HepG2 (cell line): ENCODE measurements at regions not wholly inside any gene's neighbourhood (a gene's known extent, or its start where the extent isn't known, plus 50 kb on each side); places are given as distances from the start of the nearest gene placed in this dataset.

ENCODE experiments used
- ATAC-seq: fragments of 200-7000 bp; cut with Tn5 transposase; 3 replicates; pipeline ENCODE4 v1.9.1; 2020; ENCODE audit warnings: mild to moderate bottlenecking, moderate library complexity
- BruUV-seq: library from RNA; stranded (reverse); fragments of 400-500 nt; replicated peaks from 2 replicates; lab custom pipeline; 2021; lab: Mats Ljungman, UMichigan
- CTCF ChIA-PET: fragments of 300-600 bp; formaldehyde crosslinking; extraction: SDS; loops from one replicate; lab custom pipeline; 2021; ENCODE audit warnings: low total read pairs, inconsistent platforms, low intra/inter-chr PET ratio; lab: Yijun Ruan, JAX
- POLR2A ChIA-PET: fragments of 350-600 bp; sonication (Branson Sonifier 250); formaldehyde crosslinking; loops from one replicate; lab custom pipeline; 2020; ENCODE audit warnings: antibody characterized with exemption, inconsistent platforms; lab: Yijun Ruan, JAX
- DNase-seq: peaks from one replicate; pipeline ENCODE4 v3.0.0-alpha.2; 2015; ENCODE audit warnings: low spot score
- FAIRE-seq: peaks from 3 replicates; lab custom pipeline; 2011; peaks lifted over from hg19 to GRCh38; lab: Jason Lieb, UNC
- H2AFZ ChIP-seq: one replicate; pipeline ENCODE4 v1.6.1; 2011; ENCODE audit warnings: low read length, inconsistent platforms
- H3K27ac ChIP-seq: fragments of 300-600 bp; 3 replicates; pipeline ENCODE4 v1.8.0; 2011; ENCODE audit warnings: mixed run types, mild to moderate bottlenecking, mixed read lengths, low read length, inconsistent platforms; ENCODE audit not compliant: insufficient read depth; ENCODE audit errors: extremely low read length
- H3K27me3 ChIP-seq, 2 experiments: fragments of 200-600 bp in 1 of 2; 2 replicates in 1 of 2; 3 replicates in 1 of 2; pipeline versions ENCODE4 v1.6.0 to v1.8.0; 2011; ENCODE audit warnings: low read length in 2 of 2, mild to moderate bottlenecking in 2 of 2, moderate library complexity in 2 of 2, inconsistent platforms in 1 of 2; ENCODE audit not compliant: insufficient read depth in 2 of 2, control insufficient read depth in 1 of 2
- H3K36me3 ChIP-seq, 2 experiments: fragments of 200-600 bp in 1 of 2; replicated peaks in 1 of 2; 2 replicates in 1 of 2; 3 replicates in 1 of 2; pipeline versions ENCODE4 v1.5.1 to v1.8.0; 2011; ENCODE audit warnings: low read length in 2 of 2, inconsistent platforms in 1 of 2; ENCODE audit not compliant: insufficient read depth in 2 of 2, control insufficient read depth in 1 of 2
- H3K4me1 ChIP-seq: 2 replicates; pipeline ENCODE4 v1.5.1; 2012; ENCODE audit warnings: low read length, inconsistent platforms; ENCODE audit not compliant: insufficient read depth
- H3K4me2 ChIP-seq: 2 replicates; pipeline ENCODE4 v1.6.0; 2011; ENCODE audit warnings: low read depth, low read length, inconsistent platforms
- H3K4me3 ChIP-seq, 3 experiments: fragments of 200-600 bp in 1 of 3; sonication (generic), shearing (Covaris generic) in 1 of 3; replicated peaks in 1 of 3; 2 replicates each; pipeline ENCODE4 v1.5.1; 2011 to 2016; ENCODE audit warnings: low read length in 3 of 3, inconsistent platforms in 2 of 3, low read depth in 2 of 3, mild to moderate bottlenecking in 2 of 3, control low read depth in 1 of 3, mixed read lengths in 1 of 3; ENCODE audit not compliant: insufficient read depth in 1 of 3
- H3K79me2 ChIP-seq: one replicate; pipeline ENCODE4 v1.6.1; 2011; ENCODE audit warnings: low read length, inconsistent platforms; ENCODE audit not compliant: insufficient read depth
- H3K9ac ChIP-seq: 2 replicates; pipeline ENCODE4 v1.6.0; 2011; ENCODE audit warnings: mild to moderate bottlenecking, low read depth, low read length, inconsistent platforms; ENCODE audit not compliant: insufficient read depth
- H3K9me3 ChIP-seq: 2 replicates; pipeline ENCODE4 v1.5.1; 2012; ENCODE audit warnings: mild to moderate bottlenecking, low read length
- H4K20me1 ChIP-seq: 2 replicates; pipeline ENCODE4 v1.6.0; 2011; ENCODE audit warnings: inconsistent platforms, mild to moderate bottlenecking, low read length, moderate library complexity; ENCODE audit not compliant: insufficient read depth
- AKNA ChIP-seq: sonication (generic); formaldehyde crosslinking; IDR thresholded peaks from 2 replicates; pipeline ENCODE4 v1.4.0; 2020; ENCODE audit warnings: missing genetic modification reagents, borderline replicate concordance
- ARNT ChIP-seq: fragments of 450-650 bp; IDR thresholded peaks from 2 replicates; pipeline ENCODE4 v1.6.1; 2017
- CBX1 ChIP-seq: IDR thresholded peaks from one replicate; pipeline ENCODE4 v1.6.1; 2016; ENCODE audit warnings: antibody characterized with exemption, low read depth
- GLI4 ChIP-seq: sonication (generic); formaldehyde crosslinking; IDR thresholded peaks from 2 replicates; pipeline ENCODE4 v1.5.1; 2020; ENCODE audit warnings: missing genetic modification reagents, mild to moderate bottlenecking, moderate library complexity, borderline replicate concordance
- KAT8 ChIP-seq: IDR thresholded peaks from 2 replicates; pipeline ENCODE4 v1.6.1; 2016; ENCODE audit warnings: missing genetic modification reagents, missing compliant biosample characterization
- NPAS2 ChIP-seq: sonication (generic); formaldehyde crosslinking; IDR thresholded peaks from 2 replicates; pipeline ENCODE4 v1.8.0; 2022; ENCODE audit warnings: mild to moderate bottlenecking, missing genetic modification reagents, borderline replicate concordance
- SMARCC2 ChIP-seq: fragments of 450-650 bp; IDR thresholded peaks from 2 replicates; pipeline ENCODE4 v1.6.1; 2017; ENCODE audit warnings: antibody characterized with exemption, mild to moderate bottlenecking
- SNAPC2 ChIP-seq: sonication (generic); formaldehyde crosslinking; IDR thresholded peaks from 2 replicates; pipeline ENCODE4 v1.8.1; 2022; ENCODE audit warnings: mild to moderate bottlenecking, missing genetic modification reagents
- STAT6 ChIP-seq: sonication (generic); formaldehyde crosslinking; IDR thresholded peaks from 2 replicates; pipeline ENCODE4 v1.4.0; 2020; ENCODE audit warnings: missing genetic modification reagents, mild to moderate bottlenecking, borderline replicate concordance
- TEAD3 ChIP-seq: optimal IDR thresholded peaks from 2 replicates; pipeline ENCODE3; 2016; ENCODE audit warnings: borderline replicate concordance
- TRIM22 ChIP-seq: fragments of 450-650 bp; IDR thresholded peaks from 2 replicates; pipeline ENCODE4 v1.6.1; 2017
- TSC22D2 ChIP-seq: sonication (generic); formaldehyde crosslinking; IDR thresholded peaks from 2 replicates; pipeline ENCODE4 v1.5.1; 2020; ENCODE audit warnings: missing genetic modification reagents, mild to moderate bottlenecking, borderline replicate concordance
- ZNF101 ChIP-seq: sonication (generic); formaldehyde crosslinking; IDR thresholded peaks from 2 replicates; pipeline ENCODE4 v1.4.0; 2020; ENCODE audit warnings: mild to moderate bottlenecking, low read depth, missing genetic modification reagents, borderline replicate concordance
- ZNF124 ChIP-seq: sonication (generic); formaldehyde crosslinking; IDR thresholded peaks from 2 replicates; pipeline ENCODE4 v1.4.0; 2020; ENCODE audit warnings: missing genetic modification reagents
- ZNF143 ChIP-seq: sonication (generic); formaldehyde crosslinking; IDR thresholded peaks from 2 replicates; pipeline ENCODE4 v1.4.0; 2020; ENCODE audit warnings: missing genetic modification reagents
- ZNF264 ChIP-seq: sonication (generic); formaldehyde crosslinking; IDR thresholded peaks from 2 replicates; pipeline ENCODE4 v1.4.0; 2020; ENCODE audit warnings: missing genetic modification reagents
- ZNF7 ChIP-seq: IDR thresholded peaks from 2 replicates; pipeline ENCODE4 v1.6.1; 2016; ENCODE audit warnings: missing biosample characterization, missing genetic modification reagents
- WGBS: methylation state at CpG from one replicate; pipeline ENCODE4 v1.1.6; 2017; ENCODE audit warnings: low lambda C conversion rate; 5-methylcytosine and 5-hydroxymethylcytosine counted together
- in situ Hi-C: cut with HindIII; loops from 2 replicates; pipeline ENCODE4 v1.10.0; 2017; ENCODE audit warnings: low pct_unique_long_range_greater_than_20kb; ENCODE audit not compliant: extremely low pct_ligation_motif_present
- intact Hi-C: fragments of 100-400 bp; cut with micrococcal nuclease; formaldehyde crosslinking; loops from one replicate; pipeline ENCODE4 v1.10.0; 2022; ENCODE audit not compliant: unreplicated experiment

GRCh38 chr4:17238633-17239032, 273.3 kb downstream of the QDPR start (continued):
- TF ChIP-seq AKNA (CRISPR knock-in tag) = no peak
- TF ChIP-seq KAT8 (CRISPR knock-in tag) = no peak
- TF ChIP-seq SNAPC2 (CRISPR knock-in tag) = no peak
- no peak for TF ChIP-seq ARNT
- TF ChIP-seq ZNF7 (CRISPR knock-in tag) = no peak

GRCh38 chr4:17236686-17237085, 275.2 kb downstream of the QDPR start:
- Histone ChIP-seq H3K9ac (no peak overlapping the region), H3K79me2 (no peaks in the 10 kb centered on the region), H3K4me1 (no peaks in the 10 kb centered on the region), H3K9me3 (no peaks in the 10 kb centered on the region), H2AFZ (no peak overlapping the region), H4K20me1 (no peaks in the 10 kb centered on the region), H3K27ac (no peak overlapping the region), H3K27me3 (no peaks in the 10 kb centered on the region), H3K4me2 (no peak overlapping the region), H3K36me3 (no peaks in the 10 kb centered on the region), H3K4me3 (no peak overlapping the region)
- no peak for DNase-seq
- intact Hi-C loops = no loop called here
- CTCF ChIA-PET = no interaction called here
- no peak for ATAC-seq
- POLR2A ChIA-PET = no interaction called here
- in situ Hi-C loops = no loop called here
- WGBS = 0% methylated on average over 1 of the region's 1 CpG
- BruUV-seq = no TSS peak
- no peak for FAIRE-seq
- no peak for TF ChIP-seq CBX1
- TF ChIP-seq ZNF101 (CRISPR knock-in tag) = no peak
- no peak for TF ChIP-seq TEAD3 (CRISPR knock-in tag)
- TF ChIP-seq ZNF264 (CRISPR knock-in tag) = no peak
- TF ChIP-seq ZNF143 (CRISPR knock-in tag) = no peak
- no peak for TF ChIP-seq GLI4
- no peak for TF ChIP-seq ZNF124 (CRISPR knock-in tag)
- no peak for TF ChIP-seq NPAS2 (CRISPR knock-in tag)
- no peak for TF ChIP-seq TRIM22
- TF ChIP-seq TSC22D2 (CRISPR knock-in tag) = no peak
- no peak for TF ChIP-seq STAT6 (CRISPR knock-in tag)
- no peak for TF ChIP-seq SMARCC2
